NCI-H69 (cell line): ENCODE measurements at regions not wholly inside any gene's neighbourhood (a gene's known extent, or its start where the extent isn't known, plus 50 kb on each side); places are given as distances from the start of the nearest gene placed in this dataset.
"Not testable (repeated sequence)": the region's sequence is repeated elsewhere in the genome, so short reads cannot be mapped to it uniquely, and the experiment has no call there.

Source experiments
- DNase-seq: peaks from one replicate; lab custom pipeline; 2025; lab: John Stamatoyannopoulos, UW

DNA sequence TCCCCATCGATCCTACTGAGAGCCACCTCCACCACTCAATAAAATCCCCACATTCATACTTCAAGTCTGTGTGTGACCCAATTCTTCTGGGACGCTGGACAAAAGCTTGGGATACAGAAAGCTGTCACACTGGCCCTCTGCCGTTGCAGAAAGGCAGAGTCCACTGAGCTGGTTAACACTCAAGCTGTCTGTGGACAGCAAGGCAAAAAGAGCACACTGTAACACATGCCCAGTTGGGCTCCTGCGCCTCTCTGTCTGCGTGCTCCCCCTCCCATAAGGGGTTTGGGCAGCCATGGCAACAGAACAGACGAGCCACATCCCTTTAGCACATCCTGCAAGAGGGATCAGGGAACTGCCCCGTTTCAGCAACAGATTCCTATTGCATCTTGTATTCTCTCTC lies 106.9 kb upstream of the RGPD4 start:
- DNase-seq, result peak; percentile 89

DNA sequence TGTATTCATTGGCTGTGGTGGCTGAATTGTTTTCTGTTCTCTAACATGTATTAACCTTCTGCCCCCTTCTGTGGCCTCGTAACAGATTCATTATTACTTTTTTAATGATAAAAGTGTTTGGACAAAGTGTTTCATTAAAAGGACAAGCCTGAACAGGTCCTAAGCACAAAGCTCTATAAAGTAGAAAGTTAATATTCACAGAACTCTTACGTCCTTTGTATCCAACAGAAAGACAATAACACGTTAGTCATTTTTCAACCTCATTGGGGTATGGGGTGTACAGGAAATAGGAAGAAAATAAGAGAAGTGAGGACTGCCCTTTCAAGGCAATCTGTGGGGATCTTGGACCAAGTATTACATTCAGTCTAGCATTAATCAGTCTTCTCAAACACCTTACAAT lies 105.5 kb upstream of the RGPD4 start:
- DNase-seq, result peak; percentile 73

DNA sequence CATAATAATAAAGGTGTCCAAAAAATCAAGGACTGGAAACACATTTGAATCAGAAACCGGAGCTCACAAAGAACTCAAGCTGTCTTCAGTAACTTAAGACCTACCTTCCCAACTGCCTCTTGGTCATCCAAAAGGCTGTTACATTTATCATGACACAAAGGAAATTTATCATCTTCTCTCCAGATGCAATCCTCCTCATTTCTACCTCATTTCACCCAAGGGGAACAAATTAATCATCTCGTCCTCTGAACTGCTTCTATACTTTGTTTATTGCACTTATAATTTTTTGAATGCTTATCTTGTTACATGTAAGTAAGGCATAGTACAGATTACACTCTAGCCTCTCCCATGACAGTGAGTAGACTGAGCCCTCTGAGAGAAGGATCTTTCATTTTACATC lies 105.1 kb upstream of the RGPD4 start:
- DNase-seq, result peak; percentile 73

DNA sequence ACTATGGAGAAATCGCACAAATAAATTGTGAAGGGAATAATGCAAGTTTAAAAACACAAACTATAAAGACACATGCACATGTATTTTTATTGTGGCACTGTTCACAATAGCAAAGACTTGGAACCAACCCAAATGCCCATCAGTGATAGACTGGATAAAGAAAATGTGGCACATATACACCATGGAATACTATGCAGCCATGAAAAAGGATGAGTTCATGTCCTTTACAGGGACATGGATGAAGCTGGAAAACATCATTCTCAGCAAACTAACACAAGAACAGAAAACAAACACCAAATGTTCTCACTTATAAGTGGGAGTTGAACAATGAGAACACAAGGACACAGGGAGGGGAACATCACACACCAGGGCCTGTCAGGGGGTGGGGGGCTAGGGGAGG lies 100.9 kb upstream of the RGPD4 start:
- not testable (repeated sequence) for DNase-seq

DNA sequence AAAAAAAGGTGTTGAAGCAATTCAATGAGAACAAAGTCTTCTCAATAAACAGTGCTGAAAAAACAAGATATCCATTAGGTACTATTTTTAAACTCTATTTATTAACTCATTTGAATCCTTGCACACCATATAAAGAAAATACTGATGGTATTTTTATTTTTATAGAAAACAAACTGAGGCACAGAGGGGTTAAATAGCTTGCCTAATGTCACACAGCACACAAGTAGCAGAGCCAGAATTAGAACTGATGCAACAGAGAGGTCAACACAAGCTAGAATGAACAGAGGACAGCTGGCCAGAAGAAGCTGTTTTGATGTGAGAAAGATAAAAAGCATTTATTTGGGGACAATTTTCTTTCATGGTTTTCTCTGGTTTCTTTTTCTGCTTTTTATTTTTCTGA lies 99.4 kb upstream of the RGPD4 start:
- no peak for DNase-seq

DNA sequence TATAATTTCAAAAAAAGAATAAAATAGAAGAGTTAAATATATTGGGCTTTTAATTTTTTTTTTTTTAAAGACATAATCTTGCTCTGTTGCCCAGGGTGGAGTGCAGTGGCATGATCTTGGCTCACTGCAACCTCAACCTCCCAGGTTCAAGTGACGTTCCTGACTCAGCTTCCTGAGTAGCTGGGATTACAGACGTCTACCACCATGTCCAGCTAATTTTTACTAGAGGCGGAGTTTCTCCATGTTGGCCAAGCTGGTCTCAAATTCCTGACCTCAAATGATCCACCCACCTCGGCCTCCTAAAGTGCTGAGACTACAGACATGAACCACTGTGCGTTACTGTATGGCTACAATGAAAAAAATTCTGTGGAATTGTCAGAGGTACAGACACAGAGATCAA lies 98.1 kb upstream of the RGPD4 start:
- no peak for DNase-seq

DNA sequence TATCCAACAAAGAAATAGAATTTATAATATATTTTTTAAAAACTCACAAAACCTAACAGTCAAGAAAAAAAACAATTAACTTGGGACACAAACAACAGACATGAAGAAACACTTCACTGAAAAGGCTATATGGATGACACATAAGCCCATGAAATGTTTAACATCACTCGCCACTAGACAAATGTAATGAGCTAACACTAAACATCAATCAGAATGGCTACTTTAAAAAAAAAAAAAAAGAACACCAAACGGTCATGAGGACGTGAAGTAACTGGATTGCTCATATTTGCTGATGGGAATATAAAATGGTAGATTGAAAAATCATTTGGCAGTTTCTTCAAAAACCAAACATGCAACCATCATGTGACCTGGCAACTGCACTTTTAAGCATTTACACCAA lies 97.3 kb upstream of the RGPD4 start:
- no peak for DNase-seq

DNA sequence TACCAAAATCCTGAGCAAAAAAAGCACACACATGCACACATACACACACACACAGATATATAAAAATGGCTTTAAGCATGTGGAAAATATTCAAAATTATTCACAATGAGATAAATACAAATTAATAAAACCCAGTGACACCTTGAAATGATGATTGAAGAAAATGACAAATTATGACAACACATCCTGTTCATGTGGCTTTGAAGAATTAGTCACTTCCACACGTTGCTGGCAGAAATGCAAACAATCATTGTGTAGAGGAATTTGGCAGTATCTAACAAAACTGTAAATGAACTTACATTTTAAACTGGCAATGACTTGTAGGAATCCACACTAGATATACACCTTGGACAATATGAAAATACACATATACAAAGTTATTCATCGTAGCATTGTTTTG lies 95.8 kb upstream of the RGPD4 start:
- no peak for DNase-seq

DNA sequence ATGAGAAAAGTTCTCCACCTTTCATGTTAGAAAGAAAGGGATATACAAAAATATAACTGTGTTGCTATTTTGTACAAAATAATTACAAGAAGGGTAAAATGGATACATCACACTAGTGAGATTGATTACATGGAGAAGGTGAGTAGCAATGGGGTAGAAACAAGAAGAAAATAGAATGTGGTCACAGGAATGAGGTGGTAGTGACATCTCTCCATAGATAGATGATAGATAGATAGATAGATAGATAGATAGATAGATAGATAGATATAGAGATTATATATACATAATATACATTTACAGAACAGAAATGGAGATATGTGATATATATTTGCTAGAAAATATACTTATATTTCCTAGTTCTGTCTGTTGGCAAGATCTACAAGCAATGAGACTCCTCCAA lies 95.3 kb upstream of the RGPD4 start:
- no peak for DNase-seq

DNA sequence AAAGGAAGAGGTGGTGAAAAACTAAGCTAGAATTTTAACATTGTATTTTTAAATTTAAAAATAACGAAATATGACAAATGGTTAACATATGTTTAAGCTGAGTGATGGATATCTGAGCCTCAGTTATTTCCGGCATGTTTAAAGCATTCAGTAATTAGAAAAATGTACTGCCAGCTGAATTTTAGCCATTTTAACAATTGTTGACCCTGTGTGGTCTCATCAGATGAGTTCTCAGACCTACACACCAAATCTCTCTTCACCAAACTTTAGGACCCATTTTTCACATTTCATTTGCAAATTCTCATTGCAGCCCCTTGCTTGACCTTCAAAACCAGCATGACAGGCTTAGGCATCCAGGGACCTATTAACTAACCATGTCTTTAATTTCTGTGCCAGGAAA lies 91.5 kb upstream of the RGPD4 start:
- no peak for DNase-seq

DNA sequence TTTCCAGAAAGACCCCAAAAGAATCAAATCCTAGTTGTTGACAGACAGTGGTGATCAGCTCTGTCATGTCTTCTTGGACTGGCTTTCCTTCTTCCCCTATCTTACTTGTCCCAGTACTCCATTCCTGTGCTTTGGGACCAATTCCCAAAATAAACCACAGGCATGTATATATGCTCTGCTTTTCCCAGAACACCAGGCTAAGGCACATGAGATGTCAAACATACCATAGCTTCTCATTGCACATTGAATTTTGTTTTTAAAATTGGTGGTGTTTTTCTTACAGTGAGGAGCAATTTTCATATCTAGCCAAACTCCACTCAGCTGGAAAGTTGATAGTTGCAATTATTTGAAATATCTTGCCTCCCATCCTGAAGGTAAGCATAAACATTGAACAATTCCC lies 88.9 kb upstream of the RGPD4 start:
- DNase-seq, result no peak

DNA sequence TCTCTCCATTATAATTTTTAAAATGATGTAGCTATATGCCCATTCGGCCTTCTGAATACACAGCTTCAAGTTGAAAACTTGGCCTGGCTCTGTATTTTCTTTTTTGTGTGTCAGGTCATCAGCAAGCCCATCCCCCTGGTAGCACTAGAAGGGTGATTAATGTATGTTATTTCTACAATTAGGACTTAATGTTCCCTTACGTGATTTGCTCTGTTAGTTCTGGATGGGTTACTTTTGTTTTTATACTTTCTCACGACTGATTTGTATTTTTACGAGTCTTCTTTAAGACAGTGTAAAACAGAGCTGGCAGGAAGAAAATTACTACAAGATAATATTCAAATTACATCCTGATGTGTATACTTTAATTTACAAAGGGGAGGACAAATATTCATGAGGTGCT lies 88.4 kb upstream of the RGPD4 start:
- peak; percentile 83 for DNase-seq

DNA sequence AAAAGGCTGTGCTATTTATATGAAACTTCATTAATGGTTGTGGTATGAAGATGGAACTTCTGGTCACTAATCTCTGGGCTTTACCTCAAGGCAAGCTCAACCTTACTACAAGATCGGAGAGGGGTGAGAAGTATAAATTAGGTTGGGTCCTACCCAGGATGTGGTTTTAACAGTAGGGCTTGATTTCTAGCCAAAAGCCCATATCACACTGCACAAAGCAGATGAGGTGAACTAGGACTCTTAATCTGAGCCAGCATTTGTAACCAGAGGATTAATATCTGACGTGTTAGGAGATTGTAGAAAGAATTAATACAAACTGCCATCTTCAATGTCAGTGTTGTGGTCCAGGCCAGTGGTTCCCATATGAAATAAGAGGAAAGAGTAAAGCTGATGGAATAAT lies 86.4 kb upstream of the RGPD4 start:
- no peak for DNase-seq

DNA sequence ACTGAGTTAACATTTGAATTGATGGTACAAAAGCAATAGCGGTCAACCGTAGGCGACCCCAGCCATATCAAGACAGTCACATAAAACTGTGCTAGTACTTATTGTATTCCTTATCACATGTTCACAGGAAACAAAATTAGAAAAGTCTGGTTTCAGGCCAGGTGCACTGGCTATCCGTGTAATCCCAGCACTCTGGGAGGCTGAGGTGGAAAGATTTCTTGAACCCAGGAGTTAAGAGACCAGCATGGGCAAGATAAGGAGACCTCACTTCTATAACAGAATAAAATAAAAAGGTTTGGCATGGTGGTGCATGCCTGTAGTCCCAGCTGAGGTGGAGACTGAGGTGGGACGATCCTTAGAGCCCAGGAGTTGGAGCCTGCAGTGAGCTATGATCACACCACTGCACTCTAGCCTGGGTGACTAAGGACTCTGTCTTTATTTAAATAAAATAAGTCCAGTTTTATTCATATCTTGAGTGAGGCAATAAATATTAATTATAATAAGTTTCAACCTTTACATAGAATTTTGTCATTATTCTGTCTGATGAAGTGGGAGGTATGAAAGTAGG lies 84.1 kb upstream of the RGPD4 start:
- no peak for DNase-seq

DNA sequence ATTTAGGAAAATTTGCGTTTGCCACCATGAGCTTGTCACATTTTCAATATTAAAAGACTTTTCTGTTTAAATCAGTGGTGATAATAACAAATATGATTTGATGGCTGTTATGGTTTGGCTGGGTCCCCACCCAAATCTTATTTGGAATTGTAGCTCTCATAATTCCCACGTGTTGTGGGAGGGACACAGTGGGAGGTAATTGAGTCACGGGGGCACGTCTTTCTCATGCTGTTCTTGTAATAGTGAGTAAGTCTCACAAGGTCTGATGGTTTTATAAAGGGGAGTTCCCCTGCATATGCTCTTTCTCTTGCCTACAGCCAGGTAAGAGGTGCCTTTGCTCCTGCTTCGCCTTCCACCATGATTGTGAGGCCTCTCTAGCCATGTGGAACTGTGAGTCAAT lies 83.4 kb upstream of the RGPD4 start:
- no peak for DNase-seq

DNA sequence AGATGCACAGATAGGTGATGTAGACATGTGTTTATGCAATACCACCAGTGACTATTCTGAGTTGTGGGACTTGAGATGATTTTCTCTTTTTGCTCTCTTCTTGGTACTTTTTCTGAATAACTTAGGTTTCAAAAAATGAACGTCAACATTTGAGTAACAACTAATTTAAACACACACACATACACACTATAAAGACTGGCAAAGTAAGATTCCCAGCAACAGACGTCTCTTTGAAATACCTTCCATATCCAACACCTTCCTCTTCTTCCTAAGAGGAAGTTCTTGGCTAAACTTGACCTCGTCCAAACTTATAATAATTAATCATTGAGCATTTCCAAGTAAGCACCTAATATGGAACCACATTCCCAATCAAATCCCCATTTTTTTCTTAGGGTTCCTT lies 81.6 kb upstream of the RGPD4 start:
- no peak for DNase-seq

DNA sequence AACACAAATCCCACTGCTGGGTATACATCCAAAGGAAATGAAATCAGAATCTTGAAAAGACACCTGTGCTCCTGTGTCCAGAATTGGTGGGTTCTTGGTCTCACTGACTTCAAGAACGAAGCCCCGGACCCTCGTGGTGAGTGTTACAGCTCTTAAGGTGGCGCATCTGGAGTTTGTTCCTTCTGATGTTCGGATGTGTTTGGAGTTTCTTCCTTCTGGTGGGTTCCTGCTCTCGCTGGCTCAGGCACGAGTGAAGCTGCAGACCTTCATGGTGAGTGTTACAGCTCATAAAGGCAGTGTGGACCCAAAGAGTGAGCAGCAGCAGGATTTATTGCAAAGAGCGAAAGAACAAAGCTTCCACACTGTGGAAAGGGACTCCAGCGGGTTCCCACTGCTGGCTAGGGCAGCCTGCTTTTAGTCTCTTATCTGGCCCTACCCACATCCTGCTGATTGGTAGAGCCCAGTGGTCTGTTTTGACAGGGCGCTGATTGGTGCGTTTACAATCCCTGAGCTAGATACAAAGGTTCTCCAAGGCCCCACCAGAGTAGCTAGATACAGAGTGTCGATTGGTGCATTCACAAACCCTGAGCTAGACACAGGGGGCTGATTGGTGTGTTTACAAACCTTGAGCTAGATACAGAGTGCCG lies 80.0 kb upstream of the RGPD4 start:
- DNase-seq, result not testable (repeated sequence)

DNA sequence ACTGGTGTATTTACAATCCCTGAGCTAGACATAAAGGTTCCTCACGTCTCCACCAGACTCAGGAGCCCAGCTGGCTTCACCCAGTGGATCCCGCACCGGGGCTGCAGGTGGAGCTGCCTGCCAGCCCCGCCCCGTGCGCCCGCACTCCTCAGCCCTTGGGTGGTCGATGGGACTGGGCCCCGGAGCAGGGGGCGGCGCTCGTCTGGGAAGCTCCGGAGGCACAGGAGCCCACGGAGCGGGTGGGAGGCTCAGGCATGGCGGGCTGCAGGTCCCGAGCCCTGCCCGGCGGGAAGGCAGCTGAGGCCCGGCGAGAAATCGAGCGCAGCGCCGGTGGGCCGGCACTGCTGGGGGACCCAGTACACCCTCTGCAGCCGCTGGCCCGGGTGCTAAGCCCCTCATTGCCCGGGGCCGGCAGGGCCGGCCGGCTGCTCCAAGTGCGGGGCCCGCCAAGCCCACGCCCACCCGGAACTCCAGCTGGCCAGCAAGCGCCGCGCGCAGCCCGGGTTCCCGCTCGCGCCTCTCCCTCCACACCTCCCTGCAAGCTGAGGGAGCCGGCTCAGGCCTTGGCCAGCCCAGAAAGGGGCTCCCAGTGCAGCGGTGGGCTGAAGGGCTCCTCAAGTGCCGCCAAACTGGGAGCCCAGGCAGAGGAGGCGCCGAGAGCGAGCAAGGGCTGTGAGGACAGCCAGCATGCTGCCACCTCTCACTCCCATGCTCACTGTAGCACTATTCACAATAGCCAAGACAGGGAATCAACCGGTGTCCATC lies 79.3 kb upstream of the RGPD4 start:
- not testable (repeated sequence) for DNase-seq

DNA sequence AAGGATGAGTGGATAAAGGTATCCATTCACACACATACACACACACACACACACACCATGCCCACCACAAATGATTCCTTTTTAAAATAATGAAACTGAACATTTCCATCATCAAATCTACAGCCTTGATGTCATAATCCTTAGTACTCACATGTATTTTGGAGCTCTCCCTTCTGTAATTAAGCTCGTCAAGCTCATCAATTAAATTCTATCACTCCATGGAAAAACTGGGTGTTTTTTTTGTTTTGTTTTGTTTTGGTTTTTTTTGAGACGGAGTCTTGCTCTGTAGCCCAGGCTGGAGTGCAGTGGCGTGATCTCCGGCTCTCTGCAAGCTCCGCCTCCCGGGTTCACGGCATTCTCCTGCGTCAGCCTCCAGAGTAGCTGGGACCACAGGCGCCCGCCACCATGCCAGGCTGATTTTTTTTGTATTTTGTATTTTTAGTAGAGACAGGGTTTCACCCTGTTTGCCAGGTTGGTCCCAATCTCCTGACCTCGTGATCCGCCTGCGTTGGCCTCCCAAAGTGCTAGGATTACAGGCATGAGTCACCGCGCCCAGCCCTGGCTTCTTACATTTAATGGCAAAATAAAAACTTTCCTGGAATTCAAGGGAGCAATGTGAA lies 78.6 kb upstream of the RGPD4 start:
- DNase-seq, result no peak

DNA sequence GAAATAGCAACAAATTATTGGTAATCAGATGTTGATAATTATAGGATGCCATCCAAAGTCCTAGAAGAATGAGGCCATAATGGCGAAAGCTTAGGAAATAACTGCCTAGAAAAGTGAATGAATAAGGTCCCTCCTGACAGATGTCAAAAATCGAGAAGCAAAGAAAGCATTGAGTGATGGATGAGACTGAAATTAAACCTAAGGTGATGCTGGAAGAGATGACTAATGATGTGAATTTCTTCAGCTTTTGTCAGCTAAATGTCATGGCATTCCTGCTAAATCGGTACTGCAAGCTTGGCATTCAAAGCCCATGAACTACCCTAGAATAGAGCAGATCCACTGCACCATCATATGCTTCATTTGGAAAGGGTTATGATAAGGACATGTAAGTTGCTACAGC lies 74.8 kb upstream of the RGPD4 start:
- no peak for DNase-seq

DNA sequence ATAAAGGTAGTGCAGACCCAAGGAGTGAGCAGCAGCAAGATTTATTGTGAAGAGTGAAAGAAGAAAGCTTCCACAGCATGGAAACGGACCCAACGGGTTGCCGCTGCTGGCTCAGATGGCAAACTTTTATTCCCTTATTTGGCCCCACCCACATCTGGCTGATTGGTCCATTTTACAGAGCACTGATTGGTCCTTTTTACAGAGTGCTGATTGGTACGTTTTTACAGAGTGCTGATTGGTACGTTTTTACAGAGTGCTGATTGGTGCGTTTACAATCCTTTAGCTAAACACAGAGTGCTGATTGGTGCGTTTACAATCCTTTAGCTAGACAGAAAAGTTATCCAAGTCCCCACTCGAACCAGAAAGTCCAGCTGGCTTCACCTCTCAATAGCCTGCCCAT lies 72.9 kb upstream of the RGPD4 start:
- not testable (repeated sequence) for DNase-seq

DNA sequence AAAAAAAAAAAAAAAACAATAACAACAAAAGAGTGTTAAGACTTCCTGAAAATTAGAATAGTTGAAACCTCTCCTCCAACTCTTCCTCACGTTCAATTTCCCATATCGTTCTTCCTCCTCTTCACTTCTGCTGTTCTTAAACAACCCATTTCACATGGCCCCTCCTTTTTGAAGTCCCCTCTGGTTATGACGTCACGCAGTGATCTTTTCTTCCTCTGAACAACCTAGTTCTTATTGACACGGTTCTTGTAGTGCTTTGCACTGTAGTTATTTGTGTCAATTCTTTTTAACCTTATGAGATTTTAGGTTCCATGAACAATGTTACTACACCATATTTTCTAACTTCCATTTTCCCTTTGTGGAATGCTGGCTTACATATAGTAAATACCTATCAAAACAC lies 69.5 kb upstream of the RGPD4 start:
- no peak for DNase-seq
